WTC11 (cell line): ENCODE measurements at regions not wholly inside any gene's neighbourhood (a gene's known extent, or its start where the extent isn't known, plus 50 kb on each side); places are given as distances from the start of the nearest gene placed in this dataset.
"Not testable (repeated sequence)": the region's sequence is repeated elsewhere in the genome, so short reads cannot be mapped to it uniquely, and the experiment has no call there.

ENCODE experiments used
- ATAC-seq: fragments of 200-7000 bp; cut with Tn5 transposase; 2 replicates; pipeline ENCODE4 v1.10.0; 2021; ENCODE audit warnings: mild to moderate bottlenecking, moderate library complexity
- CTCF ChIA-PET: fragments of 300-600 bp; sonication (Branson Sonifier 250); formaldehyde crosslinking; loops from one replicate; lab custom pipeline; 2021; ENCODE audit warnings: antibody characterized with exemption; lab: Charles Lee
- POLR2A ChIA-PET: fragments of 350-600 bp; sonication (Branson Sonifier 250); formaldehyde crosslinking; loops from one replicate; lab custom pipeline; 2021; ENCODE audit warnings: antibody characterized with exemption; lab: Charles Lee
- DNase-seq: peaks from one replicate; pipeline ENCODE4 v3.0.0; 2021; ENCODE audit warnings: low spot score
- H3K27ac Mint-ChIP-seq: 2 replicates; pipeline ENCODE4 v1.8.0; 2021; ENCODE audit warnings: mixed read lengths
- H3K27me3 Mint-ChIP-seq: 2 replicates; pipeline ENCODE4 v1.8.0; 2021; ENCODE audit warnings: low read depth, mild to moderate bottlenecking, moderate library complexity, mixed read lengths
- H3K36me3 Mint-ChIP-seq: 2 replicates; pipeline ENCODE4 v1.8.0; 2021; ENCODE audit warnings: mixed read lengths
- H3K4me1 Mint-ChIP-seq: 2 replicates; pipeline ENCODE4 v1.8.0; 2022; ENCODE audit warnings: mixed read lengths
- H3K4me3 Mint-ChIP-seq: 2 replicates; pipeline ENCODE4 v1.8.0; 2021; ENCODE audit warnings: mild to moderate bottlenecking, moderate library complexity, mixed read lengths
- H3K9me3 Mint-ChIP-seq: 2 replicates; pipeline ENCODE4 v1.8.0; 2021; ENCODE audit warnings: mixed read lengths
- AR ChIP-seq: fragments of 250-450 bp; sonication (Bioruptor Pico); IDR thresholded peaks from 2 replicates; pipeline ENCODE4 v1.9.0; 2021; ENCODE audit warnings: mild to moderate bottlenecking
- ATF3 ChIP-seq: sonication (generic); formaldehyde crosslinking; conservative IDR thresholded peaks from 2 replicates; pipeline ENCODE4 v1.8.1; 2022; ENCODE audit warnings: mild to moderate bottlenecking, missing genetic modification reagents
- CREM ChIP-seq: sonication (generic); formaldehyde crosslinking; IDR thresholded peaks from 2 replicates; pipeline ENCODE4 v1.8.1; 2022; ENCODE audit warnings: mild to moderate bottlenecking, missing genetic modification reagents, moderate library complexity
- ELF4 ChIP-seq: sonication (generic); formaldehyde crosslinking; IDR thresholded peaks from 2 replicates; pipeline ENCODE4 v1.8.1; 2022; ENCODE audit warnings: low read depth, mild to moderate bottlenecking, moderate library complexity, missing genetic modification reagents
- ESRRA ChIP-seq: sonication (generic); formaldehyde crosslinking; IDR thresholded peaks from 2 replicates; pipeline ENCODE4 v1.8.1; 2022; ENCODE audit warnings: mild to moderate bottlenecking, missing genetic modification reagents, borderline replicate concordance
- FOXP1 ChIP-seq: sonication (generic); formaldehyde crosslinking; IDR thresholded peaks from 2 replicates; pipeline ENCODE4 v1.8.0; 2022; ENCODE audit warnings: missing genetic modification reagents, mild to moderate bottlenecking, moderate library complexity, borderline replicate concordance
- GRHL2 ChIP-seq: fragments of 250-450 bp; sonication (Bioruptor Pico); IDR thresholded peaks from 2 replicates; pipeline ENCODE4 v1.8.0; 2022; ENCODE audit warnings: mild to moderate bottlenecking, moderate library complexity; ENCODE audit not compliant: insufficient replicate concordance, severe bottlenecking
- HMGA2 ChIP-seq: fragments of 250-450 bp; sonication (Bioruptor Pico); IDR thresholded peaks from 2 replicates; pipeline ENCODE4 v1.4.0; 2021; ENCODE audit warnings: mild to moderate bottlenecking, moderate library complexity
- IRF2 ChIP-seq: sonication (generic); formaldehyde crosslinking; IDR thresholded peaks from 2 replicates; pipeline ENCODE4 v1.8.0; 2022; ENCODE audit warnings: low read depth, missing genetic modification reagents, borderline replicate concordance
- MLX ChIP-seq: sonication (generic); formaldehyde crosslinking; IDR thresholded peaks from 2 replicates; pipeline ENCODE4 v1.8.1; 2023; ENCODE audit warnings: mild to moderate bottlenecking, missing genetic modification reagents, moderate library complexity
- NFE2L1 ChIP-seq: sonication (generic); formaldehyde crosslinking; IDR thresholded peaks from 2 replicates; pipeline ENCODE4 v1.8.1; 2023; ENCODE audit warnings: missing genetic modification reagents
- NFYB ChIP-seq: sonication (generic); formaldehyde crosslinking; conservative IDR thresholded peaks from 2 replicates; pipeline ENCODE4 v1.8.0; 2022; ENCODE audit warnings: low read depth, missing genetic modification reagents
- NR1H2 ChIP-seq: sonication (generic); formaldehyde crosslinking; IDR thresholded peaks from 2 replicates; pipeline ENCODE4 v1.9.0; 2021; ENCODE audit warnings: mild to moderate bottlenecking, moderate library complexity, missing genetic modification reagents
- NR3C1 ChIP-seq: sonication (generic); formaldehyde crosslinking; conservative IDR thresholded peaks from 2 replicates; pipeline ENCODE4 v1.8.1; 2023; ENCODE audit warnings: low read depth, mild to moderate bottlenecking, missing genetic modification reagents
- OVOL2 ChIP-seq: fragments of 250-450 bp; sonication (Bioruptor Pico); IDR thresholded peaks from 2 replicates; pipeline ENCODE4 v1.9.0; 2021; ENCODE audit warnings: mild to moderate bottlenecking, borderline replicate concordance
- PRRX2 ChIP-seq: fragments of 250-450 bp; sonication (Bioruptor Pico); IDR thresholded peaks from 2 replicates; pipeline ENCODE4 v1.8.0; 2021; ENCODE audit warnings: mild to moderate bottlenecking
- RORB ChIP-seq: fragments of 250-450 bp; sonication (Bioruptor Pico); IDR thresholded peaks from 2 replicates; pipeline ENCODE4 v1.9.0; 2021; ENCODE audit warnings: mild to moderate bottlenecking
- ZBTB21 ChIP-seq: sonication (generic); formaldehyde crosslinking; IDR thresholded peaks from 2 replicates; pipeline ENCODE4 v1.8.1; 2023; ENCODE audit warnings: mild to moderate bottlenecking, missing genetic modification reagents, borderline replicate concordance
- ZNF219 ChIP-seq: sonication (generic); formaldehyde crosslinking; IDR thresholded peaks from 2 replicates; pipeline ENCODE4 v1.8.0; 2023; ENCODE audit warnings: missing genetic modification reagents, mild to moderate bottlenecking, borderline replicate concordance

- CTCF ChIA-PET = no interaction called here
- H3K27me3 Mint-ChIP-seq = peaks cover 24% of the 10 kb centered on the region
- H3K36me3 Mint-ChIP-seq = peaks cover 23% of the 10 kb centered on the region
- H3K4me3 Mint-ChIP-seq = no peak overlapping the region
- no peak for ATAC-seq
- no peak overlapping the region for H3K27ac Mint-ChIP-seq
- H3K4me1 Mint-ChIP-seq = peaks cover 54% of the 10 kb centered on the region
- TF ChIP-seq ZNF219 (CRISPR knock-in tag) = no peak
- TF ChIP-seq ELF4 (CRISPR knock-in tag) = no peak
- TF ChIP-seq, all 79 proteins: peak for 0
- POLR2A ChIA-PET = interaction anchor here (1.1 kb wide), 1 partner anchor 76 kb away, joined by 3 read pairs; the partner anchor contains the start of gene GADD45G
- H3K9me3 Mint-ChIP-seq = peaks cover 10% of the 10 kb centered on the region
- DNase-seq = no peak
These were observed 76.0 kb downstream of the GADD45G start for GRCh38 chr9:89680547-89681467.

- not testable (repeated sequence) for H3K27ac Mint-ChIP-seq, H3K4me3 Mint-ChIP-seq, H3K9me3 Mint-ChIP-seq, ATAC-seq, DNase-seq
- CTCF ChIA-PET = interaction anchor here (1.0 kb wide), 1 partner anchor 79 kb away, joined by 3 read pairs; no protein-coding TSS in a partner anchor
- H3K27me3 Mint-ChIP-seq = peaks cover 24% of the 10 kb centered on the region
- peak; percentile 52; the same call in 1 of the 2 replicates for TF ChIP-seq NFYB (CRISPR knock-in tag)
- peaks cover 23% of the 10 kb centered on the region for H3K36me3 Mint-ChIP-seq
- POLR2A ChIA-PET = interaction anchor here (1.1 to 1.3 kb wide), 2 partner anchors 14 to 77 kb away, joined by 3 to 4 read pairs; partner anchors contain the start of gene GADD45G
- peaks cover 54% of the 10 kb centered on the region for H3K4me1 Mint-ChIP-seq
These were observed 76.7 kb downstream of the GADD45G start for GRCh38 chr9:89681468-89681859.

GRCh38 chr9:89683626-89684025, 78.8 kb downstream of the GADD45G start:
- peaks cover 49% of the 10 kb centered on the region for H3K4me1 Mint-ChIP-seq
- no peak for TF ChIP-seq NFE2L1 (CRISPR knock-in tag)
- TF ChIP-seq GRHL2 (CRISPR knock-in tag) = no peak
- no peak for TF ChIP-seq FOXP1 (CRISPR knock-in tag)
- no peak for TF ChIP-seq NR3C1 (CRISPR knock-in tag)
- TF ChIP-seq RORB (CRISPR knock-in tag) = no peak
- TF ChIP-seq IRF2 (CRISPR knock-in tag) = no peak
- TF ChIP-seq ZBTB21 (CRISPR knock-in tag) = no peak
- no peak for TF ChIP-seq ZNF219 (CRISPR knock-in tag)
- no peak for TF ChIP-seq OVOL2 (CRISPR knock-in tag)
- no peak for TF ChIP-seq MLX
- no peak for TF ChIP-seq NR1H2 (CRISPR knock-in tag)
- no peak for TF ChIP-seq PRRX2 (CRISPR knock-in tag)
- no peak for TF ChIP-seq ESRRA (CRISPR knock-in tag)
- TF ChIP-seq CREM (CRISPR knock-in tag) = no peak
- TF ChIP-seq HMGA2 (CRISPR knock-in tag) = no peak
- TF ChIP-seq AR = no peak
- no peak for TF ChIP-seq ATF3 (CRISPR knock-in tag)
- H3K27me3 Mint-ChIP-seq = peaks cover 24% of the 10 kb centered on the region
- no peak overlapping the region for H3K4me3 Mint-ChIP-seq
- ATAC-seq (no peak), DNase-seq (no peak)
- H3K9me3 Mint-ChIP-seq = peaks cover 10% of the 10 kb centered on the region
- peaks cover 23% of the 10 kb centered on the region for H3K36me3 Mint-ChIP-seq
- H3K27ac Mint-ChIP-seq = no peak overlapping the region
- POLR2A ChIA-PET = interaction anchor here (1.2 kb wide), 1 partner anchor 11 kb away, joined by 3 read pairs; no protein-coding TSS in a partner anchor
- CTCF ChIA-PET = no interaction called here
